Esophagus muscularis mucosa (tissue), 3 donors: ENCODE measurements at regions not wholly inside any gene's neighbourhood (a gene's known extent, or its start where the extent isn't known, plus 50 kb on each side); places are given as distances from the start of the nearest gene placed in this dataset.

Experiments used
- CTCF ChIP-seq, 3 experiments: fragments of 200-600 bp in 2 of 3; fragments of 450-650 bp in 1 of 3; sonication (generic) in 2 of 3; IDR thresholded peaks; one replicate each; pipeline ENCODE4 v1.5.1; 2017 to 2019; ENCODE audit warnings: antibody characterized with exemption in 3 of 3, mild to moderate bottlenecking in 2 of 3, moderate library complexity in 1 of 3
- POLR2A ChIP-seq: fragments of 450-650 bp; IDR thresholded peaks from one replicate; pipeline ENCODE4 v1.6.1; 2017; ENCODE audit warnings: antibody characterized with exemption, moderate library complexity, mild to moderate bottlenecking, low read depth
- POLR2AphosphoS5 ChIP-seq, 2 donors: sonication (generic); formaldehyde crosslinking; IDR thresholded peaks; one replicate each; pipeline ENCODE4 v1.6.1; 2017; ENCODE audit warnings: antibody characterized with exemption in 2 of 2

- no peak for TF ChIP-seq CTCF (IDR thresholded peaks at IDR 0.05)
- TF ChIP-seq POLR2AphosphoS5 (IDR thresholded peaks at IDR 0.05), result no peak
- no peak for TF ChIP-seq POLR2A
Observed at GRCh38 chr12:28974166-28974565, 174.9 kb upstream of the FAR2 start.
